Panc1 (cell line): ENCODE measurements at regions not wholly inside any gene's neighbourhood (a gene's known extent, or its start where the extent isn't known, plus 50 kb on each side); places are given as distances from the start of the nearest gene placed in this dataset.

Experiments used
- ATAC-seq: fragments of 200-7000 bp; cut with Tn5 transposase; 2 replicates; pipeline ENCODE4 v1.9.1; 2020; ENCODE audit warnings: mild to moderate bottlenecking, moderate library complexity
- BruUV-seq: library from RNA; stranded (reverse); fragments of 400-500 nt; replicated peaks from 2 replicates; lab custom pipeline; 2021; lab: Mats Ljungman, UMichigan
- CTCF ChIA-PET: fragments of 300-600 bp; sonication (Branson Sonifier 250); formaldehyde crosslinking; loops from one replicate; lab custom pipeline; 2022; ENCODE audit warnings: antibody characterized with exemption; lab: Charles Lee
- POLR2A ChIA-PET: fragments of 300-600 bp; sonication (Branson Sonifier 250); formaldehyde crosslinking; loops from one replicate; lab custom pipeline; 2022; ENCODE audit warnings: antibody characterized with exemption; lab: Charles Lee
- DNase-seq: peaks from one replicate; pipeline ENCODE4 v3.0.0-alpha.2; 2010; ENCODE audit warnings: low read depth, low spot score
- H3K27ac ChIP-seq: 2 replicates; pipeline ENCODE4 v1.5.1; 2011; ENCODE audit warnings: mild to moderate bottlenecking, low read length, inconsistent platforms
- H3K27me3 ChIP-seq: fragments of 200-500 bp; sonication (Bioruptor generic); 2 replicates; pipeline ENCODE4 v1.6.0; 2014; ENCODE audit warnings: low read length, inconsistent platforms; ENCODE audit not compliant: control insufficient read depth, insufficient read depth
- H3K36me3 ChIP-seq: fragments of 200-500 bp; sonication (Bioruptor generic); 2 replicates; pipeline ENCODE4 v1.5.1; 2014; ENCODE audit warnings: inconsistent platforms, mild to moderate bottlenecking, low read length, moderate library complexity; ENCODE audit not compliant: control insufficient read depth, insufficient read depth
- H3K4me1 ChIP-seq: 2 replicates; pipeline ENCODE4 v1.5.1; 2011; ENCODE audit warnings: inconsistent platforms, mild to moderate bottlenecking, low read length, moderate library complexity; ENCODE audit not compliant: control insufficient read depth, insufficient read depth
- H3K4me3 ChIP-seq, 2 experiments: 2 replicates each; pipeline ENCODE4 v1.5.1; 2011 to 2012; ENCODE audit warnings: low read depth in 2 of 2, low read length in 2 of 2, mild to moderate bottlenecking in 2 of 2, inconsistent platforms in 1 of 2, moderate library complexity in 1 of 2
- H3K9me3 ChIP-seq: fragments of 200-500 bp; sonication (Bioruptor generic); 2 replicates; pipeline ENCODE4 v1.5.1; 2014; ENCODE audit warnings: low read depth, mild to moderate bottlenecking, inconsistent platforms, low read length, moderate library complexity; ENCODE audit not compliant: control insufficient read depth, insufficient read depth
- POLR2AphosphoS5 ChIP-seq: IDR thresholded peaks from 2 replicates; pipeline ENCODE4 v1.6.1; 2012; ENCODE audit warnings: mild to moderate bottlenecking, low read depth, low read length, moderate library complexity
- SIN3A ChIP-seq: IDR thresholded peaks from 2 replicates; pipeline ENCODE4 v1.6.1; 2012; ENCODE audit warnings: low read depth, mild to moderate bottlenecking, low read length, moderate library complexity, borderline replicate concordance; ENCODE audit not compliant: insufficient read depth
- TCF7L2 ChIP-seq: IDR thresholded peaks from 2 replicates; pipeline ENCODE4 v1.6.1; 2011; ENCODE audit warnings: mild to moderate bottlenecking, low read depth, low read length, inconsistent platforms
- in situ Hi-C: cut with HindIII; loops from 2 replicates; pipeline ENCODE4 v1.10.0; 2016; ENCODE audit warnings: low sequenced_read_pairs, low pct_unique_long_range_greater_than_20kb
- intact Hi-C: fragments of 100-400 bp; cut with micrococcal nuclease; formaldehyde crosslinking; loops from one replicate; pipeline ENCODE4 v1.10.0; 2022; ENCODE audit not compliant: unreplicated experiment
- TF ChIP-seq, protein P1 (sequence below), 2 experiments: IDR thresholded peaks; 2 replicates each; pipeline ENCODE4 v1.6.1; 2011 to 2012; ENCODE audit warnings: low read depth in 2 of 2, control low read depth in 1 of 2, low read length in 1 of 2, mild to moderate bottlenecking in 1 of 2, moderate library complexity in 1 of 2; ENCODE audit not compliant: insufficient read depth in 1 of 2
- TF ChIP-seq, protein P2 (sequence below): fragments of 450-650 bp; IDR thresholded peaks from 2 replicates; pipeline ENCODE4 v1.5.1; 2017; ENCODE audit warnings: mild to moderate bottlenecking

DNA sequence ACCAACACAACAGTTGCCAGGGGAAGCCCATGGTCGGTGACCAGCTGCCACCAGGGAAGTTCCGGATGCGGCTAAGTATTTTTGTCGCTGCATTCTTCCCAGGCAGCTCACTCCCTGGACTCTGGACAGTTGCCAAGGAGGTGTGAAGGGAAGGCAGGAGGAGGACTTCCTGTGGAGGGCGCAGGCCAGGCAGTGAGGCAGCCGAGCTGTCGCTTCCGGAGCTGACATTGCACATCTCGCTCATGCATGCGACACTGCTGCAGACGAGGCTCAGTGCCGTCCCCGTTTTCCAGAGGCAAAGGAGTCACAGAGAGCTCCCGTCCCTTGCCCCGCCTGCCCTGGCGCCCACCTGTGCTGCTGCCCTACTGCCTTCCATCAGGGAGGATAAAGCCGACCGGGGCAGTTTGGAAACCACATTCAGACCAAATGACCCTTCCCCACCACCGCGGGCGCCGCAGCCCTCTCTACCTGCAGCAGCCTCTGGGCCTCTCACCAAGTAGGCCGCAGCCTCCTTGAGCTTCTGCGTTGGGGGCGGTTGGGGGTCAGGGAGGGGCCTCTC, 81.4 kb downstream of the NENF start:
- TF ChIP-seq, protein P1, sequence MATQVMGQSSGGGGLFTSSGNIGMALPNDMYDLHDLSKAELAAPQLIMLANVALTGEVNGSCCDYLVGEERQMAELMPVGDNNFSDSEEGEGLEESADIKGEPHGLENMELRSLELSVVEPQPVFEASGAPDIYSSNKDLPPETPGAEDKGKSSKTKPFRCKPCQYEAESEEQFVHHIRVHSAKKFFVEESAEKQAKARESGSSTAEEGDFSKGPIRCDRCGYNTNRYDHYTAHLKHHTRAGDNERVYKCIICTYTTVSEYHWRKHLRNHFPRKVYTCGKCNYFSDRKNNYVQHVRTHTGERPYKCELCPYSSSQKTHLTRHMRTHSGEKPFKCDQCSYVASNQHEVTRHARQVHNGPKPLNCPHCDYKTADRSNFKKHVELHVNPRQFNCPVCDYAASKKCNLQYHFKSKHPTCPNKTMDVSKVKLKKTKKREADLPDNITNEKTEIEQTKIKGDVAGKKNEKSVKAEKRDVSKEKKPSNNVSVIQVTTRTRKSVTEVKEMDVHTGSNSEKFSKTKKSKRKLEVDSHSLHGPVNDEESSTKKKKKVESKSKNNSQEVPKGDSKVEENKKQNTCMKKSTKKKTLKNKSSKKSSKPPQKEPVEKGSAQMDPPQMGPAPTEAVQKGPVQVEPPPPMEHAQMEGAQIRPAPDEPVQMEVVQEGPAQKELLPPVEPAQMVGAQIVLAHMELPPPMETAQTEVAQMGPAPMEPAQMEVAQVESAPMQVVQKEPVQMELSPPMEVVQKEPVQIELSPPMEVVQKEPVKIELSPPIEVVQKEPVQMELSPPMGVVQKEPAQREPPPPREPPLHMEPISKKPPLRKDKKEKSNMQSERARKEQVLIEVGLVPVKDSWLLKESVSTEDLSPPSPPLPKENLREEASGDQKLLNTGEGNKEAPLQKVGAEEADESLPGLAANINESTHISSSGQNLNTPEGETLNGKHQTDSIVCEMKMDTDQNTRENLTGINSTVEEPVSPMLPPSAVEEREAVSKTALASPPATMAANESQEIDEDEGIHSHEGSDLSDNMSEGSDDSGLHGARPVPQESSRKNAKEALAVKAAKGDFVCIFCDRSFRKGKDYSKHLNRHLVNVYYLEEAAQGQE (IDR thresholded peaks at IDR 0.05; ENCODE audit: insufficient read depth in 1 of 2, low read depth in 2 of 2, low read length in 1 of 2) = no peak
- TF ChIP-seq POLR2AphosphoS5 (no peak), TCF7L2 (no peak), SIN3A (no peak)
- TF ChIP-seq, protein P2, sequence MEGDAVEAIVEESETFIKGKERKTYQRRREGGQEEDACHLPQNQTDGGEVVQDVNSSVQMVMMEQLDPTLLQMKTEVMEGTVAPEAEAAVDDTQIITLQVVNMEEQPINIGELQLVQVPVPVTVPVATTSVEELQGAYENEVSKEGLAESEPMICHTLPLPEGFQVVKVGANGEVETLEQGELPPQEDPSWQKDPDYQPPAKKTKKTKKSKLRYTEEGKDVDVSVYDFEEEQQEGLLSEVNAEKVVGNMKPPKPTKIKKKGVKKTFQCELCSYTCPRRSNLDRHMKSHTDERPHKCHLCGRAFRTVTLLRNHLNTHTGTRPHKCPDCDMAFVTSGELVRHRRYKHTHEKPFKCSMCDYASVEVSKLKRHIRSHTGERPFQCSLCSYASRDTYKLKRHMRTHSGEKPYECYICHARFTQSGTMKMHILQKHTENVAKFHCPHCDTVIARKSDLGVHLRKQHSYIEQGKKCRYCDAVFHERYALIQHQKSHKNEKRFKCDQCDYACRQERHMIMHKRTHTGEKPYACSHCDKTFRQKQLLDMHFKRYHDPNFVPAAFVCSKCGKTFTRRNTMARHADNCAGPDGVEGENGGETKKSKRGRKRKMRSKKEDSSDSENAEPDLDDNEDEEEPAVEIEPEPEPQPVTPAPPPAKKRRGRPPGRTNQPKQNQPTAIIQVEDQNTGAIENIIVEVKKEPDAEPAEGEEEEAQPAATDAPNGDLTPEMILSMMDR = no peak
- H3K9me3 ChIP-seq = no peaks in the 10 kb centered on the region
- peaks cover 27% of the 10 kb centered on the region for H3K4me1 ChIP-seq
- no TSS peak for BruUV-seq
- intact Hi-C loops (no loop called here), in situ Hi-C loops (no loop called here)
- H3K27ac ChIP-seq = peak overlapping the region; percentile 44; the same call in 1 of the 2 replicates
- H3K4me3 ChIP-seq = no peak overlapping the region
- no peaks in the 10 kb centered on the region for H3K27me3 ChIP-seq
- ATAC-seq (peak; percentile 50; the same call in 1 of the 2 replicates), DNase-seq (no peak)
- POLR2A ChIA-PET = no interaction called here
- no peaks in the 10 kb centered on the region for H3K36me3 ChIP-seq
- CTCF ChIA-PET = no interaction called here

DNA sequence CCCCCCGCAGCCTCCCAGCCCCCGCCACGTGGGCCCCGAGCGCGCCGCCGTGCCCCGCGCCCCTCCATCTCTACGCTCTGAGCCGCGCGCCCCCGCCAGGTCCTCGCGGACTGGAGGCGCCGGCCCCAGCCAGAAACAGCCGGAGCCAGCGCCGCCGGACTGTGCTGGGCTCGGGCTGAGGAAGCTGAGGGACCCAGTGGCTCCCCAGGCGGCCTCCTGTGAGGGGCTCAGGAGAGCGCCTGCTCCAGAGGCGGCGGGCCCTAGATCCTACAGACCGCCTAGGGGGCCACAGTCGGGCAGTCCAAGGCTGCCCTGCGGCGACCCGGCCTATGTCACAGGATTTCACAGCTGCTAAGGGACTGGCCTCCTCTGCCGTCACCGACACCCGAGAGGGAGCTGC, 82.1 kb downstream of the NENF start:
- in situ Hi-C loops (no loop called here), intact Hi-C loops (no loop called here)
- DNase-seq (no peak), ATAC-seq (no peak)
- H3K4me3 ChIP-seq = no peak overlapping the region
- POLR2A ChIA-PET = no interaction called here
- CTCF ChIA-PET = no interaction called here
- no peaks in the 10 kb centered on the region for H3K36me3 ChIP-seq
- no peak overlapping the region for H3K27ac ChIP-seq
- H3K9me3 ChIP-seq = no peaks in the 10 kb centered on the region
- BruUV-seq = no TSS peak
- H3K27me3 ChIP-seq = no peaks in the 10 kb centered on the region
- TF ChIP-seq, protein P2 = no peak
- H3K4me1 ChIP-seq = peaks cover 27% of the 10 kb centered on the region
